ENCODE measurements at regions not wholly inside any gene's neighbourhood (a gene's known extent, or its start where the extent isn't known, plus 50 kb on each side); places are given as distances from the start of the nearest gene placed in this dataset.

- no peak for TF ChIP-seq POLR2A (IDR thresholded peaks at IDR 0.05)
- TF ChIP-seq EP300 (IDR thresholded peaks at IDR 0.05) = no peak
- TF ChIP-seq POLR2AphosphoS5 (IDR thresholded peaks at IDR 0.05) = no peak
- TF ChIP-seq CTCF (IDR thresholded peaks at IDR 0.05) = no peak
- Histone ChIP-seq H3K9me3 (no peaks in the 10 kb centered on the region), H3K4me3 (no peak overlapping the region), H3K27ac (no peak overlapping the region), H3K36me3 (no peaks in the 10 kb centered on the region), H3K27me3 (no peaks in the 10 kb centered on the region), H3K4me1 (peaks cover 0 to 11% (median 0%) of the 10 kb centered on the region in 3 donors)
- ATAC-seq = no peak
- WGBS, 2 donors (ENCODE audit: low coverage in 1 of 2) = 86 to 100% methylated on average over 1 of the region's 1 CpG
Measured at GRCh38 chr6:139627091-139627490, 252.6 kb upstream of the CITED2 start.

GRCh38 chr6:139625998-139626975 lies 251.8 kb upstream of the CITED2 start:
- Histone ChIP-seq H3K9me3 (no peaks in the 10 kb centered on the region), H3K27ac (no peak overlapping the region), H3K27me3 (no peaks in the 10 kb centered on the region), H3K36me3 (no peaks in the 10 kb centered on the region), H3K4me3 (no peak overlapping the region), H3K4me1 (peaks cover 0 to 11% (median 0%) of the 10 kb centered on the region in 3 donors)
- WGBS, 2 donors (ENCODE audit: low coverage in 1 of 2) = 55 to 60% methylated on average over 3 to 5 of the region's 5 CpGs
- TF ChIP-seq POLR2AphosphoS5 (IDR thresholded peaks at IDR 0.05) (no peak), CTCF (IDR thresholded peaks at IDR 0.05) (no peak), EP300 (IDR thresholded peaks at IDR 0.05) (no peak), POLR2A (IDR thresholded peaks at IDR 0.05) (no peak)
- peak; percentile 53 for ATAC-seq

- ATAC-seq = peak; percentile 13
- no peaks in the 10 kb centered on the region for H3K27me3 ChIP-seq
- WGBS, 2 donors (ENCODE audit: low coverage in 1 of 2) = 79 to 84% methylated on average over 5 to 6 of the region's 6 CpGs
Measured at GRCh38 chr6:139625081-139625939, 250.9 kb upstream of the CITED2 start.

GRCh38 chr6:139623372-139623771 lies 248.9 kb upstream of the CITED2 start:
- Histone ChIP-seq H3K4me1 (peaks cover 0 to 11% (median 0%) of the 10 kb centered on the region in 3 donors), H3K36me3 (no peaks in the 10 kb centered on the region), H3K9me3 (no peaks in the 10 kb centered on the region), H3K27me3 (no peaks in the 10 kb centered on the region), H3K4me3 (no peak overlapping the region), H3K27ac (no peak overlapping the region)
- TF ChIP-seq CTCF (IDR thresholded peaks at IDR 0.05) = no peak
- no peak for TF ChIP-seq EP300 (IDR thresholded peaks at IDR 0.05)
- TF ChIP-seq POLR2A (IDR thresholded peaks at IDR 0.05) = no peak
- TF ChIP-seq POLR2AphosphoS5 (IDR thresholded peaks at IDR 0.05) = no peak
- ATAC-seq = no peak
- WGBS, 2 donors (ENCODE audit: low coverage in 1 of 2) = 92 to 100% methylated on average over 3 to 4 of the region's 4 CpGs

More at GRCh38 chr6:139625081-139625939, 250.9 kb upstream of the CITED2 start:
- no peaks in the 10 kb centered on the region for H3K9me3 ChIP-seq
- TF ChIP-seq CTCF (IDR thresholded peaks at IDR 0.05) (no peak), POLR2A (IDR thresholded peaks at IDR 0.05) (no peak)
- H3K4me3 ChIP-seq = no peak overlapping the region
- H3K36me3 ChIP-seq = no peaks in the 10 kb centered on the region
- H3K4me1 ChIP-seq = peaks cover 0 to 11% (median 0%) of the 10 kb centered on the region in 3 donors
- no peak overlapping the region for H3K27ac ChIP-seq
